ENCODE measurements at regions not wholly inside any gene's neighbourhood (a gene's known extent, or its start where the extent isn't known, plus 50 kb on each side); places are given as distances from the start of the nearest gene placed in this dataset.

DNA sequence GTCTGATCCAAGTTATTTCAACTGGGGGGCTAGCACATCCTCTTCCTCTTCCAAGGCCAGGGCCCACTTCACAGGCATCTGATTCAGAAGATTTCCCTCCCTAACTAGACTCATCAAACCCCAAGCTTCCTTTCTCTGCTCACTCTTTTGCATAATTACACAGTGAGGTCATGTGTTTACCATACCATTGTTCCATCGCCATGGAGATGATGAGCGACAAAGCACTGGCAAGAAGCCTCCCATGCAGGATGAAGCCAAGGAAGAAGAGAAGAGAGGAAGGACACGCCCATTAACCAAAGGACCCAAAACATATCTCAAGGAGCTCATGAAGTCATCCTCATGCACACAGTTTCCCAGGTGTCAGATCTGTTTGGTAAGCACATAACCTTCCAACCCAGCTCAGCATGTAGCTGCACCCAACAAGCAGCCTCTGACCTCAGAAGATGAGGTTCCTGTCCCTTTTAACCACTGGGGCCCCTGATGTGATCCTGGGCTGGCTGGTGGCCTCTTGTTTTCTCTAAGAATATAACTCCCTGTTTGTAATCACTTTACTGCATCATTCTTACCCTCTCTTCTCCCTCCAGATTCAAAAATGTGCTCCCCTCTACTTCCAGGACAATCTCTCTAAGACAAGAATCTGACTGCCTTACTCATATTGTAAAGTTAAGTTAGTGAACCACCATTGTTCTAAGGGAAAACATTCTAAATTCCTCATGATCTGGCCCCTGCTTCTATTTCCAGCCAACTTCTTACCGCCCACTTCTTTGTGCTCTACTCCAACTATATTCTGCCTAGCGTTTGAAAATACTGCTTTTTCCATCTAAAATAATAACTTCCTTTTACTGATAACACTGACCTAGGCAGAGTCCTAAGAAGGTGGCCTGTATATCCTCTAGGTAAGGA is 190.1 kb downstream of the TTC32 start:
- CTCF ChIA-PET = interaction anchor here (0.5 to 0.7 kb wide), 2 partner anchors 250 to 1637 kb away, joined by 3 read pairs; no protein-coding TSS in a partner anchor
- TF ChIP-seq AEBP2 (tag by site-specific recombination; IDR thresholded peaks at IDR 0.05; ENCODE audit: borderline replicate concordance) = no peak
- TF ChIP-seq GLIS2 (tag by site-specific recombination; IDR thresholded peaks at IDR 0.05) = no peak
- TF ChIP-seq MYNN (tag by site-specific recombination; IDR thresholded peaks at IDR 0.05; ENCODE audit: borderline replicate concordance) = no peak
- TF ChIP-seq ZNF530 (tag by site-specific recombination; IDR thresholded peaks at IDR 0.05; ENCODE audit: low read depth) = no peak
- TF ChIP-seq KLF1 (tag by site-specific recombination; IDR thresholded peaks at IDR 0.05) = no peak
- TF ChIP-seq ZNF610 (tag by site-specific recombination; IDR thresholded peaks at IDR 0.05; ENCODE audit: borderline replicate concordance) = no peak
- no peak for TF ChIP-seq ZNF626 (tag by site-specific recombination; IDR thresholded peaks at IDR 0.05)
- no peak for TF ChIP-seq BCL11A (tag by site-specific recombination; IDR thresholded peaks at IDR 0.05; ENCODE audit: low read depth)
- no peak for TF ChIP-seq ZBTB49 (tag by site-specific recombination; IDR thresholded peaks at IDR 0.05; ENCODE audit: low read depth)
- no peak for TF ChIP-seq ZFP3 (tag by site-specific recombination; IDR thresholded peaks at IDR 0.05; ENCODE audit: low read depth)
- no peak for TF ChIP-seq KLF7 (tag by site-specific recombination; IDR thresholded peaks at IDR 0.05; ENCODE audit: borderline replicate concordance)
- TF ChIP-seq ZNF335 (tag by site-specific recombination; conservative IDR thresholded peaks at IDR 0.05) = 0 out of 2 replicates have a peak, but pooled peaks have one; percentile 39
- no peak for TF ChIP-seq ZNF132 (tag by site-specific recombination; IDR thresholded peaks at IDR 0.05; ENCODE audit: borderline replicate concordance)
- TF ChIP-seq, protein P1, sequence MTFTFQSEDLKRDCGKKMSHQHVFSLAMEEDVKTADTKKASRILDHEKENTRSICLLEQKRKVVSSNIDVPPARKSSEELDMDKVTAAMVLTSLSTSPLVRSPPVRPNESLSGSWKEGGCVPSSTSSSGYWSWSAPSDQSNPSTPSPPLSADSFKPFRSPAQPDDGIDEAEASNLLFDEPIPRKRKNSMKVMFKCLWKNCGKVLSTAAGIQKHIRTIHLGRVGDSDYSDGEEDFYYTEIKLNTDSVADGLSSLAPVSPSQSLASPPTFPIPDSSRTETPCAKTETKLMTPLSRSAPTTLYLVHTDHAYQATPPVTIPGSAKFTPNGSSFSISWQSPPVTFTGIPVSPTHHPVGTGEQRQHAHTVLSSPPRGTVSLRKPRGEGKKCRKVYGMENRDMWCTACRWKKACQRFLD (tag by site-specific recombination; IDR thresholded peaks at IDR 0.05) = no peak
- no peak for TF ChIP-seq ZNF658 (tag by site-specific recombination; IDR thresholded peaks at IDR 0.05)
- no peak for TF ChIP-seq ZNF544 (tag by site-specific recombination; IDR thresholded peaks at IDR 0.05)
- no peak for TF ChIP-seq ZNF112 (tag by site-specific recombination; IDR thresholded peaks at IDR 0.05)
- no peak for TF ChIP-seq ZNF311 (tag by site-specific recombination; IDR thresholded peaks at IDR 0.05; ENCODE audit: borderline replicate concordance)
- no peak for TF ChIP-seq ZNF223 (tag by site-specific recombination; IDR thresholded peaks at IDR 0.05)
- no peak for TF ChIP-seq ZNF670 (tag by site-specific recombination; IDR thresholded peaks at IDR 0.05; ENCODE audit: low read depth)
- TF ChIP-seq ZNF571 (tag by site-specific recombination; IDR thresholded peaks at IDR 0.05) = no peak
- no peak for TF ChIP-seq ZBTB7A (tag by site-specific recombination; IDR thresholded peaks at IDR 0.05; ENCODE audit: low read depth)
- no peak for TF ChIP-seq ZNF202 (tag by site-specific recombination; IDR thresholded peaks at IDR 0.05; ENCODE audit: borderline replicate concordance)
- no peak for TF ChIP-seq ZNF660 (tag by site-specific recombination; IDR thresholded peaks at IDR 0.05)
- no peak for TF ChIP-seq KLF16 (tag by site-specific recombination; IDR thresholded peaks at IDR 0.05)
- no peak for TF ChIP-seq ZSCAN16 (tag by site-specific recombination; IDR thresholded peaks at IDR 0.05)
- TF ChIP-seq TRIM28 (IDR thresholded peaks at IDR 0.05; ENCODE audit: borderline replicate concordance, low read length) = no peak
- no peak for TF ChIP-seq ZNF114 (tag by site-specific recombination; IDR thresholded peaks at IDR 0.05)
- TF ChIP-seq ZNF514 (tag by site-specific recombination; IDR thresholded peaks at IDR 0.05) = no peak
- no peak for TF ChIP-seq ZNF555 (tag by site-specific recombination; conservative IDR thresholded peaks at IDR 0.05)
- no peak for TF ChIP-seq ZBTB21 (tag by site-specific recombination; IDR thresholded peaks at IDR 0.05)
- no peak for TF ChIP-seq ZNF664 (tag by site-specific recombination; IDR thresholded peaks at IDR 0.05)
- no peak for TF ChIP-seq EGR2 (tag by site-specific recombination; IDR thresholded peaks at IDR 0.05; ENCODE audit: low read depth)
- no peak for TF ChIP-seq ZNF600 (tag by site-specific recombination; IDR thresholded peaks at IDR 0.05)

More for the DNA sequence above, 190.1 kb downstream of the TTC32 start:
- Histone ChIP-seq H3K27ac (ENCODE audit: extremely low read depth, low read depth, low read length) (no peak overlapping the region), H3K4me1 (ENCODE audit: control insufficient read depth, insufficient read depth, low read length) (no peaks in the 10 kb centered on the region), H3K9me3 (ENCODE audit: control insufficient read depth, insufficient read depth, low read depth, low read length) (no peaks in the 10 kb centered on the region), H3K36me3 (ENCODE audit: control insufficient read depth in 2 of 2, insufficient read depth in 1 of 2, low read length in 2 of 2) (no peaks in the 10 kb centered on the region), H3K4me3 (ENCODE audit: low read depth, low read length) (no peak overlapping the region)
- POLR2A ChIA-PET = no interaction called here
